ENCODE measurements at regions not wholly inside any gene's neighbourhood (a gene's known extent, or its start where the extent isn't known, plus 50 kb on each side); places are given as distances from the start of the nearest gene placed in this dataset.

DNA sequence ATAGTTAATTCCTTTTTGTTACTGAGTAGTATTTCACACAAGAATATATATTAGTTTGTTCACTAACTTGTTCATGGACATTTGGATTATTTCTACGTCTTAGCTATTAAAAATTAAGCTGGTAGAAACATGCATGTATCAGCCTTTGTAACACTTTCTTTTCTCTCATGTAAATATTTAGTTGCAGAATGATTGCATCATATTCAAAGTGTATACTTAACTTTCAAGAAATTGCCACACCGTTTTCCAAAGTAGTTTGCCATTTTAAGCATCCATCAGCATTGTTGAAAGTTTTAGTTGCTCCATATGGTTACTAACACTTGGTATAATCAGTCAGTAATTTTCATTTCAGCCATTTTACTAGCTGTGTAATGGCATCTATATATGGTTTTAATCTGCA lies 666.9 kb downstream of the NXPH1 start:
- TF ChIP-seq CTCF (IDR thresholded peaks at IDR 0.05; ENCODE audit: low read depth, low read length) = no peak
- H3K4me3 ChIP-seq (ENCODE audit: low read depth, low read length) = no peak overlapping the region

- no peak overlapping the region for H3K4me3 ChIP-seq (ENCODE audit: low read depth, low read length)
- no peak for TF ChIP-seq CTCF (IDR thresholded peaks at IDR 0.05; ENCODE audit: low read depth, low read length)
Observed at GRCh38 chr7:9102846-9103245, 669.4 kb downstream of the NXPH1 start.

- no peak for TF ChIP-seq CTCF (IDR thresholded peaks at IDR 0.05; ENCODE audit: low read depth, low read length)
Observed at GRCh38 chr7:9106747-9107146, 673.3 kb downstream of the NXPH1 start.

DNA sequence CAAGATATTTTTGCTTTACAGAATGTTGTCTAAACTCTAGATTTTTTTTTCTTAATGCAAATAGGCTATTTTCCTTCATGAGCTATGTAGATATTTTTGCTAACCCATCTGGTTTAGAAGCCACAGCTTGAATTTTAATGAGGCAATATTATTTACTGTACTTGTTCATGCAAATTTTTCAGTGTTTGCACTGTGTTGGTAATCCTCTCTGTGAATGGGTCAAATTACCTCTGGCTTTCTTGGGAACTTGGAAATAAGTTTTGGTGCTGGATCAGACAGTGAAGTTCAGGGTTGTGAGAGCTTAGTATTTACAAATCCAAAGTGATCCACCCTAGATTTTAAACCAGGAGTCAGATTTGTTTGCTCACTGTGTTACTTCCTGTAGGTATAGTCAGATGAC lies 686.9 kb downstream of the NXPH1 start:
- TF ChIP-seq CTCF (IDR thresholded peaks at IDR 0.05; ENCODE audit: low read depth, low read length) = no peak
- no peak overlapping the region for H3K4me3 ChIP-seq (ENCODE audit: low read depth, low read length)

More at GRCh38 chr7:9106747-9107146, 673.3 kb downstream of the NXPH1 start:
- H3K4me3 ChIP-seq (ENCODE audit: low read depth, low read length) = no peak overlapping the region

DNA sequence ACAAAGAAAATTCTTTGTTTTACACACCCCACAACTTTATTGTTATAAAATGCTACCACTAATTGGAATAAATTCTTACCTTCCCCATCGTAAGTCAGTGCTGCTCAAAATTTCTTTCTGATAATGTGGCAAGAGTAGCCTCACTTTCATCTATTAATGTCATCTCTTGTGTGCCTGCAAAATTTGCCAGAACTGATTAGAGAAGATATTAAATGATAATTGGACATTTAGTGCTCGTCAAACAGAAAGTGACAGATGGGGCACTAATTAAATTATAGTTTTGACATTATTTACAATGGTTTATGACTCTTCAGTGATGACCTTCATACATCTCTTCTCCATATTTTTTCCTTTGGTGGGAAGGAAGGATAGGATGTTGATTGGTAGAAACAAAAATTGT lies 690.9 kb downstream of the NXPH1 start:
- no peak for TF ChIP-seq CTCF (IDR thresholded peaks at IDR 0.05; ENCODE audit: low read depth, low read length)
- no peak overlapping the region for H3K4me3 ChIP-seq (ENCODE audit: low read depth, low read length)

DNA sequence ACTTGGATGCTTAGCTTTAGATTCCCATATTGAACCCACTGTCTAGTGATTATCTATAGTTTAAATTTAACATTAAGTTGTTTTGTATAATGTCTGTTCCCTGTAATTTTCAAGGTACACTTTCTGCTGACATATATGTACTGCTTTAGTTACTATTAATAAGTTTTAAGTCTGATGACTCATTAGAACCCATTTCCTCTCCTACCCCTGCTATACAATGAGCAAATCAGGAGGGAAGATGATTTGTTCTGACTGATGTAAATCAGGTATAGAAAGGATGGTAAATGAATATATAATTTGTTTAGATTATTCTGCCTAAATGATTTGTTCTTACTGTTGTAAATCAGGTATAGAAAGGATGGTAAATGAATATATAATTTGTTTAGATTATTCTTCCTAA lies 691.8 kb downstream of the NXPH1 start:
- no peak for TF ChIP-seq CTCF (IDR thresholded peaks at IDR 0.05; ENCODE audit: low read depth, low read length)
- H3K4me3 ChIP-seq (ENCODE audit: low read depth, low read length) = no peak overlapping the region

DNA sequence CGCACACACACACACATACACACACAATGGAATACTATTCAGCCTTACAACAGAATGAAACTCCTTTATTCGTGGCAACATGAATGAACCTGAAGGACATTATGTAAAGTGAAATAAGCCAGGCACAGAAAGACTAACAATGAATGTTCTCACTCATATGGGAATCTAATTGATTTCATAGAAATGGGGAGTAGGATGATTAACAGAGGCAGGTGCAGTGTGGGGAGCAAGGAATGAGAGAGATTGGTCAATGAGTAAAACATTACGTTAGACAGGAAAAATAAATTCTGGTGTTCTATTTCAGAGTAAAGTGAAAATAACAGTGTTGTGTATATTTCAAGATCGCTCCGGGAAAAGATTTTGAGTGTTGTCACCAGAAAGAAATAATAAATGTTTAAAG lies 694.5 kb downstream of the NXPH1 start:
- H3K4me3 ChIP-seq (ENCODE audit: low read depth, low read length) = no peak overlapping the region
- no peak for TF ChIP-seq CTCF (IDR thresholded peaks at IDR 0.05; ENCODE audit: low read depth, low read length)
